ENCODE measurements at regions not wholly inside any gene's neighbourhood (a gene's known extent, or its start where the extent isn't known, plus 50 kb on each side); places are given as distances from the start of the nearest gene placed in this dataset.

DNA sequence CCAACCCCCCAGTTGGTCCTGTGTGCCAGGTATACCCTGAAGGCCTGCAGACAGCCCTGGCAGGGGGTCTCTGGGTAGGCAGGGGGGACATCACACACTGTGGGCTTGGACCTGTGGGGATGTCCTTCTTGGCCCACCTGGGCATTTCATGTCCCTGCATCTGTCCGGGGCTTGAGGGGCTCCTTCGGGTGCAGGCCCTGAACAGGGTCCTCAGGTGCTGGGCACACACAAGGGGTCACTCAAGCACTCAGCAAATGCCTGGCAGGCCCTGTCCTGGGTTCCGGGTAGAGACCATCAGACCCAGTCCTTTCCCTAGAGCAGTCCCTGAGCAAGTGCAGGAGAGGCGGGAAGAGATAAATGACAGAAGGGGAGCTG is 70.5 kb upstream of the WNT11 start:
- TF ChIP-seq EZH2 (IDR thresholded peaks at IDR 0.05; ENCODE audit: borderline replicate concordance, low read depth, low read length, poor library complexity, severe bottlenecking), result no peak
- TF ChIP-seq, protein P1, sequence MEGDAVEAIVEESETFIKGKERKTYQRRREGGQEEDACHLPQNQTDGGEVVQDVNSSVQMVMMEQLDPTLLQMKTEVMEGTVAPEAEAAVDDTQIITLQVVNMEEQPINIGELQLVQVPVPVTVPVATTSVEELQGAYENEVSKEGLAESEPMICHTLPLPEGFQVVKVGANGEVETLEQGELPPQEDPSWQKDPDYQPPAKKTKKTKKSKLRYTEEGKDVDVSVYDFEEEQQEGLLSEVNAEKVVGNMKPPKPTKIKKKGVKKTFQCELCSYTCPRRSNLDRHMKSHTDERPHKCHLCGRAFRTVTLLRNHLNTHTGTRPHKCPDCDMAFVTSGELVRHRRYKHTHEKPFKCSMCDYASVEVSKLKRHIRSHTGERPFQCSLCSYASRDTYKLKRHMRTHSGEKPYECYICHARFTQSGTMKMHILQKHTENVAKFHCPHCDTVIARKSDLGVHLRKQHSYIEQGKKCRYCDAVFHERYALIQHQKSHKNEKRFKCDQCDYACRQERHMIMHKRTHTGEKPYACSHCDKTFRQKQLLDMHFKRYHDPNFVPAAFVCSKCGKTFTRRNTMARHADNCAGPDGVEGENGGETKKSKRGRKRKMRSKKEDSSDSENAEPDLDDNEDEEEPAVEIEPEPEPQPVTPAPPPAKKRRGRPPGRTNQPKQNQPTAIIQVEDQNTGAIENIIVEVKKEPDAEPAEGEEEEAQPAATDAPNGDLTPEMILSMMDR (conservative IDR thresholded peaks at IDR 0.05; ENCODE audit: low read depth, low read length), result no peak
- ChIA-PET CTCF (no interaction called here), POLR2A (ENCODE audit: low non-redundant PET) (no interaction called here)
- H3K36me3 ChIP-seq (ENCODE audit: insufficient read depth, low read length, poor library complexity, severe bottlenecking), result no peaks in the 10 kb centered on the region
- no peak overlapping the region for H3K27ac ChIP-seq (ENCODE audit: low read depth, low read length, poor library complexity, severe bottlenecking)
- no TSS peak for BruUV-seq (replicated peaks)
- no peaks in the 10 kb centered on the region for H3K4me1 ChIP-seq (ENCODE audit: insufficient read depth, low read length, poor library complexity, severe bottlenecking)
- H3K4me3 ChIP-seq (ENCODE audit: low read depth, low read length, poor library complexity, severe bottlenecking), result no peak overlapping the region
- DNase-seq (ENCODE audit: low spot score), result no peak
- H3K9me3 ChIP-seq (ENCODE audit: low read depth, low read length, poor library complexity, severe bottlenecking), result no peaks in the 10 kb centered on the region
- intact Hi-C loops (cut with micrococcal nuclease; ENCODE audit: unreplicated experiment), result no loop called here
- H3K27me3 ChIP-seq (replicated peaks; ENCODE audit: insufficient read depth, low read depth, low read length, poor library complexity), result no peaks in the 10 kb centered on the region

DNA sequence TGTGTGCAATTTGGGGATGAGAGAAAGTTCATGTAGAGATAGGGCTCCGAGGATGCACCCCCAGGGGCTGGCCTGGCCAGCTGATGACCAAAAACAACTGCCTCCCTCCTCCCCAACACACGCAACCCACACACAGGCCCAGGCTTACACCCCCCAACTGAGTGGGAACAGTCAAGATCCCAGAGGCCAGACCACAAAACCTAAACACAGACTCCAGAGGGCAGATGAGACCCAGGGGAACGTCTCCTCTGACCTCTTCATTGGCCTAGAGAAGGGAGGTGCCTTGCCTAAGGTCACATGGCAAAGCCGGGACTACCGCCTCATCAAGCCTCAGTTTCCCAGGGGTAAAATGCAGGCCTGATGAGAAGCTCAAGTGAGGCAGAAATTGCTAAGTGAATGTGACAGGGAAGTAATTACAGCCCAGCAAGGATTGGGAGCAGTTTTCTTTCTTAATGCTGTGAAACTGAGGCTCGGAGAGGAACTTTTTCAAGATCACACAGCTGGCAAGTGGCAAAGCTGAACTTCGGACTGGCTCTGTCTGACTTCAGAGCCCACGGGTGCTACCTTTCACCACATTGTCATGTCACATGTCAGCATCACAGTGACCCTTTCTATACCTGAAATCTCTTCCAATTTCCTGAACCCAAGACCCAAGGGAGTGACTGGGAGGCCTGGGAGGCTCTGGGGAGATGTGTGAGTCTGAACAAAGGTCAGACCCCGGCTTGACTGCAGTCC is 69.9 kb upstream of the WNT11 start:
- H3K4me1 ChIP-seq (ENCODE audit: insufficient read depth, low read length, poor library complexity, severe bottlenecking), result no peaks in the 10 kb centered on the region
- no peak overlapping the region for H3K27ac ChIP-seq (ENCODE audit: low read depth, low read length, poor library complexity, severe bottlenecking)
- no peaks in the 10 kb centered on the region for H3K9me3 ChIP-seq (ENCODE audit: low read depth, low read length, poor library complexity, severe bottlenecking)
- ChIA-PET CTCF (no interaction called here), POLR2A (ENCODE audit: low non-redundant PET) (no interaction called here)
- BruUV-seq (replicated peaks), result no TSS peak
- intact Hi-C loops (cut with micrococcal nuclease; ENCODE audit: unreplicated experiment), result no loop called here
- H3K4me3 ChIP-seq (ENCODE audit: low read depth, low read length, poor library complexity, severe bottlenecking), result no peak overlapping the region
- H3K36me3 ChIP-seq (ENCODE audit: insufficient read depth, low read length, poor library complexity, severe bottlenecking), result no peaks in the 10 kb centered on the region
- DNase-seq (ENCODE audit: low spot score), result no peak
- TF ChIP-seq EZH2 (IDR thresholded peaks at IDR 0.05; ENCODE audit: borderline replicate concordance, low read depth, low read length, poor library complexity, severe bottlenecking), result no peak
- TF ChIP-seq, protein P1 (conservative IDR thresholded peaks at IDR 0.05; ENCODE audit: low read depth, low read length), result no peak
- no peaks in the 10 kb centered on the region for H3K27me3 ChIP-seq (replicated peaks; ENCODE audit: insufficient read depth, low read depth, low read length, poor library complexity)

DNA sequence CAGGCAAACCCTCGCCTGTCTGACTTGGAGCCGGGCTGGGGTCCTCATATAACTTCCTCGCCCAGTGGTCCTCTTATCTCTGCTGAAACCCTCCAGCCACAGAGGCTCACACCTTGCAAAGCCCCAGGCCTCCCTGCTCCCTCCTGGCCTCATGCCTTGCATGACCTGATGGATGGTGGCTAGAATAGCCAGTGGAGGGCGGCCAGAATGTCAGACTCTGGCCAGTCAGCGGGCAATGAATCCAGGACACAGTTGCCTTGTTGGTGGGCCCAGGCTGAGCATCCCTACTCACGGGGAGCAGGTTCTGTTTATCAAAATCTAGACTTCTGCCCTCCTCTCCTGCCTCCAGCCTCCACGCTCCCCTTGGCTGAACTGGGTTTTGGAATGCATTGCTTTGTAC is 69.1 kb upstream of the WNT11 start:
- intact Hi-C loops (cut with micrococcal nuclease; ENCODE audit: unreplicated experiment), result no loop called here
- Histone ChIP-seq H3K27me3 (replicated peaks; ENCODE audit: insufficient read depth, low read depth, low read length, poor library complexity) (no peaks in the 10 kb centered on the region), H3K4me3 (ENCODE audit: low read depth, low read length, poor library complexity, severe bottlenecking) (no peak overlapping the region), H3K36me3 (ENCODE audit: insufficient read depth, low read length, poor library complexity, severe bottlenecking) (no peaks in the 10 kb centered on the region), H3K27ac (ENCODE audit: low read depth, low read length, poor library complexity, severe bottlenecking) (no peak overlapping the region), H3K4me1 (ENCODE audit: insufficient read depth, low read length, poor library complexity, severe bottlenecking) (no peaks in the 10 kb centered on the region), H3K9me3 (ENCODE audit: low read depth, low read length, poor library complexity, severe bottlenecking) (no peaks in the 10 kb centered on the region)
- POLR2A ChIA-PET (ENCODE audit: low non-redundant PET), result no interaction called here
- CTCF ChIA-PET, result no interaction called here
- DNase-seq (ENCODE audit: low spot score), result no peak
- BruUV-seq (replicated peaks), result no TSS peak
- no peak for TF ChIP-seq EZH2 (IDR thresholded peaks at IDR 0.05; ENCODE audit: borderline replicate concordance, low read depth, low read length, poor library complexity, severe bottlenecking)

DNA sequence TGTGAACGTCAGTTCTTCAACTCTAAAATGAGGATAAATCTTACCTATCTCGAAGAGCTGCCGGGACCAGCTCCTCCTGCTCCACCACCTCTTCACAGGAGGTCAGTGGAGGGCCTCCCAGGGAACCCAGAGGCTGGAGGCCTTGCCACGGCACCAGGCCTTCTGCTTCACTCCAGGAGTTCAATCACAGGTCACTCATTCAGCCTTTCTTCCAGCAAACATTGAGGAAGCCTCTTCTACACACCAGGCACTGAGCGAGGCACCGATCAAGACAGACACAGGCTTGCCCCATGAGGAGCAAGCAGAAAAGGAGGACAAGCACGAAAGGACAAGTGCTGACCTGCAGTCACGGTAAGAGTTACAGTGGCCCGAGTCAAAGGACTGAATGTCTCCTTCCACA is 64.8 kb upstream of the WNT11 start:
- no peak for TF ChIP-seq EZH2 (IDR thresholded peaks at IDR 0.05; ENCODE audit: borderline replicate concordance, low read depth, low read length, poor library complexity, severe bottlenecking)
- TF ChIP-seq, protein P1 (conservative IDR thresholded peaks at IDR 0.05; ENCODE audit: low read depth, low read length), result no peak
- Histone ChIP-seq H3K36me3 (ENCODE audit: insufficient read depth, low read length, poor library complexity, severe bottlenecking) (no peaks in the 10 kb centered on the region), H3K27ac (ENCODE audit: low read depth, low read length, poor library complexity, severe bottlenecking) (no peak overlapping the region), H3K27me3 (replicated peaks; ENCODE audit: insufficient read depth, low read depth, low read length, poor library complexity) (no peaks in the 10 kb centered on the region), H3K9me3 (ENCODE audit: low read depth, low read length, poor library complexity, severe bottlenecking) (no peaks in the 10 kb centered on the region), H3K4me3 (ENCODE audit: low read depth, low read length, poor library complexity, severe bottlenecking) (no peak overlapping the region), H3K4me1 (ENCODE audit: insufficient read depth, low read length, poor library complexity, severe bottlenecking) (no peaks in the 10 kb centered on the region)
- ChIA-PET CTCF (interaction anchor here (0.9 kb wide), 1 partner anchor 63 kb away, joined by 3 read pairs; no protein-coding TSS in a partner anchor), POLR2A (ENCODE audit: low non-redundant PET) (no interaction called here)
- BruUV-seq (replicated peaks), result no TSS peak
- DNase-seq (ENCODE audit: low spot score), result no peak
- intact Hi-C loops (cut with micrococcal nuclease; ENCODE audit: unreplicated experiment), result no loop called here

Data from A673 (cell line).